DND-41 (cell line): ENCODE measurements at regions not wholly inside any gene's neighbourhood (a gene's known extent, or its start where the extent isn't known, plus 50 kb on each side); places are given as distances from the start of the nearest gene placed in this dataset.

Source experiments
- ATAC-seq: fragments of 200-7000 bp; cut with Tn5 transposase; 3 replicates; pipeline ENCODE4 v1.9.1; 2021; ENCODE audit warnings: low read depth; ENCODE audit not compliant: insufficient read depth
- DNase-seq: peaks from one replicate; pipeline ENCODE4 v3.0.0-alpha.2; 2020
- H2AFZ ChIP-seq: 2 replicates; pipeline ENCODE4 v1.6.0; 2012; ENCODE audit warnings: low read depth, low read length
- H3K27ac ChIP-seq: 2 replicates; pipeline ENCODE4 v1.5.1; 2012; ENCODE audit warnings: low read length, inconsistent platforms
- H3K27me3 ChIP-seq: fragments of 200-600 bp; sonication (generic); 2 replicates; pipeline ENCODE4 v1.6.0; 2012; ENCODE audit warnings: low read length, mild to moderate bottlenecking, inconsistent platforms; ENCODE audit not compliant: insufficient read depth, poor library complexity
- H3K36me3 ChIP-seq: 2 replicates; pipeline ENCODE4 v1.5.1; 2012; ENCODE audit warnings: low read length, inconsistent platforms; ENCODE audit not compliant: insufficient read depth
- H3K4me1 ChIP-seq: 2 replicates; pipeline ENCODE4 v1.5.1; 2012; ENCODE audit warnings: mild to moderate bottlenecking, low read length; ENCODE audit not compliant: insufficient read depth
- H3K4me2 ChIP-seq: 2 replicates; pipeline ENCODE4 v1.6.0; 2012; ENCODE audit warnings: mild to moderate bottlenecking, moderate library complexity, low read length, inconsistent platforms; ENCODE audit not compliant: insufficient read depth
- H3K4me3 ChIP-seq, 2 experiments: fragments of 200-600 bp in 1 of 2; shearing (Covaris generic) in 1 of 2; 2 replicates each; pipeline ENCODE4 v1.5.1; 2012 to 2016; ENCODE audit warnings: inconsistent platforms in 2 of 2, low read length in 2 of 2, mild to moderate bottlenecking in 2 of 2, low read depth in 1 of 2, moderate library complexity in 1 of 2
- H3K79me2 ChIP-seq: 2 replicates; pipeline ENCODE4 v1.6.0; 2012; ENCODE audit warnings: low read length, inconsistent platforms; ENCODE audit not compliant: insufficient read depth
- H3K9ac ChIP-seq: 2 replicates; pipeline ENCODE4 v1.6.0; 2012; ENCODE audit warnings: low read depth, mild to moderate bottlenecking, inconsistent platforms, low read length, moderate library complexity
- H3K9me3 ChIP-seq: 2 replicates; pipeline ENCODE4 v1.5.1; 2012; ENCODE audit warnings: low read length, moderate library complexity, mild to moderate bottlenecking, inconsistent platforms; ENCODE audit not compliant: insufficient read depth, severe bottlenecking
- H4K20me1 ChIP-seq: 2 replicates; pipeline ENCODE4 v1.6.0; 2012; ENCODE audit warnings: low read length; ENCODE audit not compliant: insufficient read depth
- CTCF ChIP-seq: IDR thresholded peaks from 2 replicates; pipeline ENCODE4 v1.5.1; 2012; ENCODE audit warnings: borderline replicate concordance, low read length, moderate library complexity, mild to moderate bottlenecking; ENCODE audit not compliant: poor library complexity, severe bottlenecking; ENCODE audit errors: extremely low read depth
- EZH2 ChIP-seq: IDR thresholded peaks from 3 replicates; pipeline ENCODE4 v1.6.1; 2012; ENCODE audit warnings: borderline replicate concordance, low read depth, mild to moderate bottlenecking, moderate library complexity, low read length, inconsistent platforms; ENCODE audit not compliant: severe bottlenecking

GRCh38 chr6:156554160-156554559 is 223.0 kb upstream of the ARID1B start:
- DNase-seq = no peak
- Histone ChIP-seq H3K4me2 (no peak overlapping the region), H3K79me2 (no peaks in the 10 kb centered on the region), H3K4me1 (no peaks in the 10 kb centered on the region), H3K9ac (no peak overlapping the region), H3K36me3 (no peaks in the 10 kb centered on the region), H3K27ac (no peak overlapping the region), H3K27me3 (peaks cover 4% of the 10 kb centered on the region), H3K4me3 (no peak overlapping the region), H4K20me1 (no peaks in the 10 kb centered on the region), H2AFZ (no peak overlapping the region), H3K9me3 (no peaks in the 10 kb centered on the region)
- no peak for TF ChIP-seq EZH2
- no peak for TF ChIP-seq CTCF
- ATAC-seq = no peak

GRCh38 chr6:156552849-156553248 is 224.3 kb upstream of the ARID1B start:
- no peaks in the 10 kb centered on the region for H4K20me1 ChIP-seq
- H3K9me3 ChIP-seq = no peaks in the 10 kb centered on the region
- DNase-seq (no peak), ATAC-seq (no peak)
- H2AFZ ChIP-seq = no peak overlapping the region
- TF ChIP-seq EZH2 = no peak
- TF ChIP-seq CTCF = no peak
- no peak overlapping the region for H3K9ac ChIP-seq
- no peaks in the 10 kb centered on the region for H3K36me3 ChIP-seq
- H3K79me2 ChIP-seq = no peaks in the 10 kb centered on the region
- no peaks in the 10 kb centered on the region for H3K4me1 ChIP-seq
- no peak overlapping the region for H3K4me2 ChIP-seq
- H3K27ac ChIP-seq = no peak overlapping the region
- no peak overlapping the region for H3K4me3 ChIP-seq
- peaks cover 4% of the 10 kb centered on the region for H3K27me3 ChIP-seq

- ATAC-seq (no peak), DNase-seq (no peak)
- Histone ChIP-seq H3K4me2 (no peak overlapping the region), H3K36me3 (no peaks in the 10 kb centered on the region), H3K27me3 (peaks cover 4% of the 10 kb centered on the region), H2AFZ (no peak overlapping the region), H3K79me2 (no peaks in the 10 kb centered on the region), H3K9ac (no peak overlapping the region), H3K9me3 (no peaks in the 10 kb centered on the region), H3K27ac (no peak overlapping the region), H3K4me1 (no peaks in the 10 kb centered on the region), H3K4me3 (no peak overlapping the region), H4K20me1 (no peaks in the 10 kb centered on the region)
- TF ChIP-seq CTCF = no peak
- TF ChIP-seq EZH2 = no peak
Measured at GRCh38 chr6:156550949-156551348, 226.2 kb upstream of the ARID1B start.

- Histone ChIP-seq H3K36me3 (no peaks in the 10 kb centered on the region), H3K4me1 (no peaks in the 10 kb centered on the region), H3K27ac (no peak overlapping the region), H3K27me3 (no peaks in the 10 kb centered on the region), H3K79me2 (no peaks in the 10 kb centered on the region), H4K20me1 (no peaks in the 10 kb centered on the region), H3K4me2 (no peak overlapping the region), H3K9ac (no peak overlapping the region), H3K9me3 (no peaks in the 10 kb centered on the region), H2AFZ (no peak overlapping the region), H3K4me3 (no peak overlapping the region)
- TF ChIP-seq CTCF (no peak), EZH2 (no peak)
- no peak for DNase-seq
- no peak for ATAC-seq
Measured at GRCh38 chr6:156545931-156546330, 231.2 kb upstream of the ARID1B start.
